ENCODE measurements at regions not wholly inside any gene's neighbourhood (a gene's known extent, or its start where the extent isn't known, plus 50 kb on each side); places are given as distances from the start of the nearest gene placed in this dataset.

- BruUV-seq (replicated peaks), result no TSS peak
- no peaks in the 10 kb centered on the region for H3K4me1 ChIP-seq (ENCODE audit: insufficient read depth, low read length, poor library complexity, severe bottlenecking)
- no peak overlapping the region for H3K4me3 ChIP-seq (ENCODE audit: low read depth, low read length, poor library complexity, severe bottlenecking)
- TF ChIP-seq CTCF (conservative IDR thresholded peaks at IDR 0.05; ENCODE audit: low read depth, low read length) (no peak), EZH2 (IDR thresholded peaks at IDR 0.05; ENCODE audit: borderline replicate concordance, low read depth, low read length, poor library complexity, severe bottlenecking) (no peak)
- ChIA-PET CTCF (no interaction called here), POLR2A (ENCODE audit: low non-redundant PET) (no interaction called here)
- H3K27ac ChIP-seq (ENCODE audit: low read depth, low read length, poor library complexity, severe bottlenecking), result no peak overlapping the region
- H3K9me3 ChIP-seq (ENCODE audit: low read depth, low read length, poor library complexity, severe bottlenecking), result peaks cover 4% of the 10 kb centered on the region
- H3K36me3 ChIP-seq (ENCODE audit: insufficient read depth, low read length, poor library complexity, severe bottlenecking), result no peaks in the 10 kb centered on the region
- no peak for DNase-seq (ENCODE audit: low spot score)
- intact Hi-C loops (cut with micrococcal nuclease; ENCODE audit: unreplicated experiment), result no loop called here
- no peaks in the 10 kb centered on the region for H3K27me3 ChIP-seq (replicated peaks; ENCODE audit: insufficient read depth, low read depth, low read length, poor library complexity)
Measured at GRCh38 chr4:58935332-58935731, 1825.1 kb upstream of the IGFBP7 start.

GRCh38 chr4:58936436-58936835 lies 1826.3 kb upstream of the IGFBP7 start:
- ChIA-PET CTCF (no interaction called here), POLR2A (ENCODE audit: low non-redundant PET) (no interaction called here)
- H3K27me3 ChIP-seq (replicated peaks; ENCODE audit: insufficient read depth, low read depth, low read length, poor library complexity), result no peaks in the 10 kb centered on the region
- H3K4me1 ChIP-seq (ENCODE audit: insufficient read depth, low read length, poor library complexity, severe bottlenecking), result no peaks in the 10 kb centered on the region
- H3K27ac ChIP-seq (ENCODE audit: low read depth, low read length, poor library complexity, severe bottlenecking), result no peak overlapping the region
- BruUV-seq (replicated peaks), result no TSS peak
- H3K4me3 ChIP-seq (ENCODE audit: low read depth, low read length, poor library complexity, severe bottlenecking), result no peak overlapping the region
- no peak for DNase-seq (ENCODE audit: low spot score)
- TF ChIP-seq EZH2 (IDR thresholded peaks at IDR 0.05; ENCODE audit: borderline replicate concordance, low read depth, low read length, poor library complexity, severe bottlenecking) (no peak), CTCF (conservative IDR thresholded peaks at IDR 0.05; ENCODE audit: low read depth, low read length) (no peak)
- no peaks in the 10 kb centered on the region for H3K36me3 ChIP-seq (ENCODE audit: insufficient read depth, low read length, poor library complexity, severe bottlenecking)
- intact Hi-C loops (cut with micrococcal nuclease; ENCODE audit: unreplicated experiment), result no loop called here
- H3K9me3 ChIP-seq (ENCODE audit: low read depth, low read length, poor library complexity, severe bottlenecking), result peaks cover 4% of the 10 kb centered on the region

GRCh38 chr4:58940167-58940566 lies 1830.0 kb upstream of the IGFBP7 start:
- Histone ChIP-seq H3K27ac (ENCODE audit: low read depth, low read length, poor library complexity, severe bottlenecking) (no peak overlapping the region), H3K36me3 (ENCODE audit: insufficient read depth, low read length, poor library complexity, severe bottlenecking) (no peaks in the 10 kb centered on the region), H3K4me1 (ENCODE audit: insufficient read depth, low read length, poor library complexity, severe bottlenecking) (no peaks in the 10 kb centered on the region), H3K27me3 (replicated peaks; ENCODE audit: insufficient read depth, low read depth, low read length, poor library complexity) (no peaks in the 10 kb centered on the region), H3K4me3 (ENCODE audit: low read depth, low read length, poor library complexity, severe bottlenecking) (no peak overlapping the region), H3K9me3 (ENCODE audit: low read depth, low read length, poor library complexity, severe bottlenecking) (peaks cover 4% of the 10 kb centered on the region)
- no TSS peak for BruUV-seq (replicated peaks)
- TF ChIP-seq EZH2 (IDR thresholded peaks at IDR 0.05; ENCODE audit: borderline replicate concordance, low read depth, low read length, poor library complexity, severe bottlenecking) (no peak), CTCF (conservative IDR thresholded peaks at IDR 0.05; ENCODE audit: low read depth, low read length) (no peak)
- CTCF ChIA-PET, result no interaction called here
- DNase-seq (ENCODE audit: low spot score), result no peak
- intact Hi-C loops (cut with micrococcal nuclease; ENCODE audit: unreplicated experiment), result no loop called here
- POLR2A ChIA-PET (ENCODE audit: low non-redundant PET), result no interaction called here
